Parathyroid adenoma (tissue), 2 donors: ENCODE measurements at regions not wholly inside any gene's neighbourhood (a gene's known extent, or its start where the extent isn't known, plus 50 kb on each side); places are given as distances from the start of the nearest gene placed in this dataset.

ENCODE experiments used
- H2AFZ ChIP-seq: fragments of 300-600 bp; sonication (generic); one replicate; pipeline ENCODE4 v1.7.0; 2017; ENCODE audit warnings: antibody characterized with exemption, mild to moderate bottlenecking
- H3K27ac ChIP-seq: fragments of 300-600 bp; sonication (generic); one replicate; pipeline ENCODE4 v1.7.0; 2017
- H3K27me3 ChIP-seq: fragments of 300-600 bp; sonication (generic); one replicate; pipeline ENCODE4 v1.7.0; 2017; ENCODE audit warnings: low read length; ENCODE audit not compliant: control insufficient read depth, insufficient read depth
- H3K36me3 ChIP-seq: fragments of 300-600 bp; sonication (generic); one replicate; pipeline ENCODE4 v1.7.0; 2017; ENCODE audit warnings: low read length; ENCODE audit not compliant: control insufficient read depth, insufficient read depth
- H3K4me1 ChIP-seq: fragments of 300-600 bp; sonication (generic); one replicate; pipeline ENCODE4 v1.7.0; 2017; ENCODE audit warnings: control low read depth
- H3K4me2 ChIP-seq: fragments of 300-600 bp; sonication (generic); one replicate; pipeline ENCODE4 v1.7.0; 2017; ENCODE audit warnings: low read length
- H3K4me3 ChIP-seq: fragments of 300-600 bp; sonication (generic); one replicate; pipeline ENCODE4 v1.7.0; 2017; ENCODE audit warnings: low read depth, low read length
- H3K79me2 ChIP-seq: fragments of 300-600 bp; sonication (generic); one replicate; pipeline ENCODE4 v1.7.0; 2017; ENCODE audit warnings: control low read depth
- H3K9ac ChIP-seq: fragments of 300-600 bp; sonication (generic); one replicate; pipeline ENCODE4 v1.7.0; 2017; ENCODE audit warnings: mild to moderate bottlenecking
- H3K9me3 ChIP-seq: fragments of 300-600 bp; sonication (generic); one replicate; pipeline ENCODE4 v1.7.0; 2017; ENCODE audit warnings: low read length; ENCODE audit not compliant: control insufficient read depth
- CTCF ChIP-seq: fragments of 300-600 bp; sonication (generic); IDR thresholded peaks from one replicate; pipeline ENCODE4 v1.7.0; 2017; ENCODE audit warnings: antibody characterized with exemption, mild to moderate bottlenecking
- donor health status: primary hyperparathyroidism.

DNA sequence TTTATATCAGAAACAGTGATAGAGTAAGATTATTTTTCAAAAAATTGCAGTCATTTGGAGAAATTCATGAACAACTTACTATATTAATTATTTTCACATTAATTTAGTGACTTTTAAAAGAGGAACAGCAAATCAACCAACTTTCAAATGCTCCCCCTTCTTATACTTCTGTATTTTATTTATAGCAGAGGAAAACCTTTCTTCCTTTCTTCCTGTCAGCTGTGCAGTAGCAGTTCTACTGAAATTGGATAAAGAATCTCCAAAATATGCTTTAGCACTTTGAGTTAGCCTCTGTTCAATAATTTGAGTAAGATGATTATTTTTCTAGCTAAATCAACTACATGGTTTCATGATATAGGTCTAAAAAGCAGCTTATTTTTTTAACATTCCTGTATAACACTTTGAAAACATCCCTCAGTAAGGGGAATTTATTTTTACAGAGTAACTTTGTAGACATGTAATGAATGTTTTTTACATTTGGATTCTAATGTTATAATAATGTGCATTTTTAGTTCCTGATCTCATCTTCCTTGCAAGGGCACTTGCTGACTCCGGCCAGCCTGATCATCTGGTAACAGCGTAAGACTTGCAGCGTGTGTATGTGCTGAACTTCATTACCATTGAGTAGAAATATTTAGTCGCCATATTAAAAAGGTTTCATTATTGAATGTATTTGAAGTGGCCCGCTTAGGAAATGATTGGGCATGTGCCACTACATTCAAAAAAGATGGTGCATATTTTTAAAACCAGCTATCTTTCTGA lies 158.3 kb upstream of the HDAC9 start:
- TF ChIP-seq CTCF: no peak
- Histone ChIP-seq H3K27me3 (no peaks in the 10 kb centered on the region), H2AFZ (no peak overlapping the region), H3K9me3 (no peaks in the 10 kb centered on the region), H3K4me3 (no peak overlapping the region), H3K4me1 (no peaks in the 10 kb centered on the region), H3K27ac (no peak overlapping the region), H3K4me2 (no peak overlapping the region), H3K79me2 (no peaks in the 10 kb centered on the region), H3K9ac (no peak overlapping the region), H3K36me3 (no peaks in the 10 kb centered on the region)

- Histone ChIP-seq H3K27me3 (no peaks in the 10 kb centered on the region), H3K27ac (no peak overlapping the region), H2AFZ (no peak overlapping the region), H3K9me3 (no peaks in the 10 kb centered on the region), H3K9ac (no peak overlapping the region), H3K36me3 (no peaks in the 10 kb centered on the region), H3K4me3 (no peak overlapping the region), H3K4me1 (no peaks in the 10 kb centered on the region), H3K4me2 (no peak overlapping the region), H3K79me2 (no peaks in the 10 kb centered on the region)
- no peak for TF ChIP-seq CTCF
These were observed 156.5 kb upstream of the HDAC9 start for GRCh38 chr7:18338910-18339523.

DNA sequence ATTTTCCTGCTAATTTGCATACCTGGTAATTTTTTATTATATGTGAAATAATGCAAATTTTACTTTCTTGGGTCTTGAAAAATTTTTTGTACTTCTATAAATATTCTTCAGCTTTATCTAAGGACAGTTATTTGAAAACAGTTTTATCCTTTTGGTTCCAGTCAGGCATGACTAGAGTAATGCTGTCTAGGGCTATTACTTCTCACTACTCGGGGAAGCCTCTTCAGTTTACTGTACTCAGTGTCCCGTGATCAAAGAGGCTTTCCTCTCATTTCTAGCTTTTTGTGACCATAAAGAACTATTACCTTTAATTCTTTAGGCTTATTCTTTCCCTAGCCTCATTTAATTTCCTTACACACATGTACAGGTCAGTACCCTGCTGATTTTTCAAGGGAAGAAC lies 153.8 kb upstream of the HDAC9 start:
- no peak overlapping the region for H3K9ac ChIP-seq
- no peak overlapping the region for H2AFZ ChIP-seq
- H3K79me2 ChIP-seq: no peaks in the 10 kb centered on the region
- no peaks in the 10 kb centered on the region for H3K36me3 ChIP-seq
- TF ChIP-seq CTCF: no peak
- H3K4me1 ChIP-seq: no peaks in the 10 kb centered on the region
- no peaks in the 10 kb centered on the region for H3K27me3 ChIP-seq
- no peak overlapping the region for H3K4me3 ChIP-seq
- H3K9me3 ChIP-seq: no peaks in the 10 kb centered on the region
- H3K27ac ChIP-seq: no peak overlapping the region
- no peak overlapping the region for H3K4me2 ChIP-seq

DNA sequence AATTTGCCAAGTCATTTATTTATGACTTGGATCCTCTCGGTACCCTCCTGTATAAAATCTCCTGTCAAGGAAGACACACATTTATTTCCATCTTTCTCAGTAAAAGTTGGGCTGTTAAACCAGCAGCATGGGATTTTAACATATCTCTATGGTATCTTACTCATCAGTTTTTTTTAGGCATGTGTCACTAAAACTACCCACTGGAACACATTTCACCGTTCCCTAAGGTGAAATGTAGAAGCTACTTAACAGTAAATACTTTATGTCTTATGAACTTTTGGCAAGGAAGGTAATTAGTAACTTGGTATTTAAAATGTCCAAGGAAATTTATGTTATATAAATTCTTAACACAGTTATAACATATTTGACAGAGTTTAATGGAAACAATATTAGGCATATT lies 152.5 kb upstream of the HDAC9 start:
- Histone ChIP-seq H2AFZ (no peak overlapping the region), H3K27ac (no peak overlapping the region), H3K9ac (no peak overlapping the region), H3K27me3 (no peaks in the 10 kb centered on the region), H3K9me3 (no peaks in the 10 kb centered on the region), H3K4me3 (no peak overlapping the region), H3K4me1 (no peaks in the 10 kb centered on the region), H3K36me3 (no peaks in the 10 kb centered on the region), H3K79me2 (no peaks in the 10 kb centered on the region), H3K4me2 (no peak overlapping the region)
- TF ChIP-seq CTCF: no peak

DNA sequence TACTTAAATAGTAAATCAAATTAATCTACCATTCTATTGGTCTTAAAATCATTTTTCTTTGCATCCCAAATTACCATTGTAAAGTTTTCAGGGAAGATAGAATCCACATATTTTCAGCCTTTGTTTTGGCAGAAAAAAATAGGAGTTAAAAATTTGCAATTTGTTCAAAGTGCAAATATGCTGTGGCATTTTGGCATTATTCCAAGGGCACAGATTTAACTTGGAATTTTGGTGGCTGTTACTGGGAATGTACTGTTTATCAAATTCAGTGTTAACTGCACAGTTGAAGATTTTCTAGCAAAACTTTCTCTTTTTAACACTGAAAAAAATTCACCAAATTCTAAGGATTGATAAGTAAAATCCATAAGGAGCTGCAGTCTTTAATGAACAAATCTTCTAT lies 151.0 kb upstream of the HDAC9 start:
- no peak overlapping the region for H3K27ac ChIP-seq
- no peaks in the 10 kb centered on the region for H3K36me3 ChIP-seq
- H3K79me2 ChIP-seq: no peaks in the 10 kb centered on the region
- no peak for TF ChIP-seq CTCF
- no peak overlapping the region for H3K4me3 ChIP-seq
- H2AFZ ChIP-seq: no peak overlapping the region
- H3K27me3 ChIP-seq: no peaks in the 10 kb centered on the region
- no peaks in the 10 kb centered on the region for H3K9me3 ChIP-seq
- H3K9ac ChIP-seq: no peak overlapping the region
- no peak overlapping the region for H3K4me2 ChIP-seq
- H3K4me1 ChIP-seq: no peaks in the 10 kb centered on the region
